ENCODE measurements at regions not wholly inside any gene's neighbourhood (a gene's known extent, or its start where the extent isn't known, plus 50 kb on each side); places are given as distances from the start of the nearest gene placed in this dataset.

DNA sequence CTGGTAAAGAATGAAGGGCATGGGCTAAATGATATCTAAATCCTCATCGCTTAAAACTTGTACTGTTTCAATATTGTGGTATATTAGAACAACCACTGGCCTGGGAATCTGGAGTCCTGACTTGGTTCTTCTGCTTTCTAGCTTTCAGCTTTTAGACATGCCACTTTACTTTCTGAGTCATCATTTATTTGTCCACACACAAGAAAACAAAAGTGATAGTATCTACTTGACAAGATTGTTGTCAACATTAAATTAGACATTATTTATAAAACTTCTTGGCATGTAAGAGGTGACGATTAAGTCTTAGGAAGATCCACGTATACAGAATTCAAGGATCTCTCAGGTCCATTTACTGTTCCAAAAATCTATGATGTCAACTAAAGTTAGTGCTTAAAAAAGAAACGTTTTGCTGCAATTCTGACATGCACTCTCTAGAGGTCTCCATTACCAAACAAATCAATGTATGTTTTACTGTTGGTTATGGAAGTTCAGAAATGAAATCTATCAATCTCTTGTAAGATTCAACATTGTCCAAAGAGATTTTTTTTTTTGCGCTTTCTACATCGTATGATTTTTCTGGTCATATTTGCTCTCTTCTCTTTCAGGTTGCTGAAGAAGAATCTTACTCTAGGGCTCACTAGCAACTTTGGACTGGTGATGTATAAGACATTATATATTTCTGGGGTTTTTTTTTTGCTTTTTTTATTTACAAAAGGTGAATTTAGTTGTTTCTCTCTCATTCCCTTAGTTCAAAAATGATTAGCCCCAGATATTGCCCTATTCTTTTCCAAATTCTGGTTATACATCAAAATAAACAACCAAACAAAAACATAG, 53.6 kb upstream of the DYNC1I1 start:
- peak; percentile 34 for DNase-seq (ENCODE audit: low read depth)

DNA sequence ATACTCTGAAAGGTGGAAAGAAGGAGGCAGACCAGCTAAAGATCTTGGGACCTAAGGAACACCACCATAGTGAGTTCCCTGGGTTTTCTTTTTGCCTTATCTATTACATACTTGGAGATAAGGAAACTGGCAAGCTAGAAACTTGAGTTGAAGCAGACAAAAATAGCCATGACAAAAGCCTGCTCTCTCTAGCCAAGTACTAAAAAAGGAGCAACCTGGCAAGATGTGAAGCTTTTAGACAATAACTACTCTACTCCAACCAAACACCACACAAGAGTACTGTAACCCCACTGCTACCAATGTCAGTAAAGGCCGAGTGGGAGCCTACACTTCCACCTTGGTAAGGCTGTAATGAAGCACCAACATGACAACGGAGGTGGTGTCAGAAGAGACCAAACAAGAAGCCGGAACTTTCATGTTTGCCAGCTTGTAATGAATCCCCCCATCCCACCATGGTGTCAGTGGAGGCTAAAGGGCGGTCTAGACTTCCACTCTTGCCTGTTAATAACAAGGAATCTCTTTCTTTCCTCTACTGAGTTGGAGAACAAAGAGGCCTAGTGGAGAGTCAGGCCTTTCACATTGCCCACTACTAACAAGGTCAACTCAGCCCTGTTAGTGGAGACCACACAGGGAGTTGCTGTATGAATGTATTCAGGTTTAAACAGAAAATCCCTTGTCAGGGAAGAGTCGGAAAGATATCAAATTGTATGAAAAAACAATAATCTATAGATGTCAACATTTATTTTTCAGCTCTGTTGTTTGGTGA, 55.8 kb upstream of the DYNC1I1 start:
- no peak for DNase-seq (ENCODE audit: low read depth)

DNA sequence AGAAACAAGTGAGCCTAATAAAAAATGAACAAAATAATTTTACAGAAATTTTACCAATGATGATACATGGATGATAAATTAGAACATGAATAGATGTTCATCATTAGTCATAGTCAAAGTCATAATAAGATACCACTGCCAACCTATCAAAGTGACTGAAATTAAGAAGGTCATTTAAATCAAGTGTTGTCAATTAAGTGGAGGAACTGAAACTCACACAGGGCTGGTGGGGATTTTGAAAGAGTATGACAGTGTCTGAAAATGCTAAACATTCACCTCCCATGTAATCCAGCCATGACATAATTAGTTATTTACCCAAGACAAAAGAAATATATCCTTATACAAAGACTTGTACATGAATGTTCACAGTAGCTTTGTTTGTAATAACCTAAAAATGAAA, 57.1 kb upstream of the DYNC1I1 start:
- no peak for DNase-seq (ENCODE audit: low read depth)

DNA sequence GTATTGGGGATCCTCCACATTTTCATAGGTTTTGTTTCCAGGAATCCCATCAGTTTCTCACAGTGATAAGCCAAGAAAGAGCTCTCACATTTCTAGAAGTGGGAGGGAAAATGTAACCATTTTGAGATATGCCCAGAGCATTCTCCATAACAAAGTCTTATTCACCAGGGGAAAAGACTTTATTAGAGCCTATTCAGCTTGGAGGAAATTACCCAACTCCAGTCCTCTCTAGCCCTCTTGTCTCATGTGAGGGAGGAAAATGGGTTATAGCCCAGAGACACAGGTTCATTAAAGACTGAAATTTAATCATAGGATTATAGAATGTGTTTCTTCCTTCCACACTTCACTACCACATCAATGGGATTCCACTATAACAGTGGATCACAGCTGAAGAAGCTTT, 61.6 kb upstream of the DYNC1I1 start:
- no peak for DNase-seq (ENCODE audit: low read depth)

DNA sequence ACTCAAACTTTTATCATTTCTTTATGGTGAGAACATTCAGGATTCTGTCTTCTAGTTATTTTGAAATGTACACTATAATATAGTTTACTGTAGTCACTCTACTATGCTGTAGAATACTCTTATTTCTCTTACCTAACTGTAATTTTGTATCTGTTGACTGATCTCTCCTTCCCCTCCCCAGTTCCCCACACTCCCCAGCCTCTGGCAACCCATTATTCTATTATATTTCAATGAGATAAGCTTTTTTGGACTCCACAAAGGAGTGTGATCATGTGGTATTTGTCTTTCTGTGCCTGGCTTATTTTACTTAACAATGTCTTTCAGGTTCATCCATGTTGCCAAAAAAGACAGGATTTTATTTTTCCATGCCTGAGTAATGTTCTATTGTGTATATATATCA, 71.4 kb upstream of the DYNC1I1 start:
- no peak for DNase-seq (ENCODE audit: low read depth)

DNA sequence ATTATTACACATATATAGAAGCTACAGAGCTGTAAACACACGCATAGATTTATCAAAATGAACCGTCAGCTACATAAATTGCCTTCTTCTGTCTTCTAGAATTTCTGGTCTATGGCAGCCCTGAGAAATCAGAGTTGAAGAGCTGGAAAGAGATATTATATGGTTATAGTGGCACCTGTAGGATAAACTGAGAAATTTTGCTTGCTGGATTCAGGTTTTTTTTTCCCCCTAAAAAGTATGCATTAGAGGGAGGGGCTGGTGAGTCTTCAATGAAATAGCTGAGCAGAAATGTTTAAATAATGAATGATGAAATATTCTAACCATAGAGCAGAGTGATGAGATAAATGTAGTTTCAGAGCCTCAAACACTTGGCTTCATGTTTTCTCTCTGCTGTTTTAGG, 78.0 kb upstream of the DYNC1I1 start:
- no peak for DNase-seq (ENCODE audit: low read depth)

DNA sequence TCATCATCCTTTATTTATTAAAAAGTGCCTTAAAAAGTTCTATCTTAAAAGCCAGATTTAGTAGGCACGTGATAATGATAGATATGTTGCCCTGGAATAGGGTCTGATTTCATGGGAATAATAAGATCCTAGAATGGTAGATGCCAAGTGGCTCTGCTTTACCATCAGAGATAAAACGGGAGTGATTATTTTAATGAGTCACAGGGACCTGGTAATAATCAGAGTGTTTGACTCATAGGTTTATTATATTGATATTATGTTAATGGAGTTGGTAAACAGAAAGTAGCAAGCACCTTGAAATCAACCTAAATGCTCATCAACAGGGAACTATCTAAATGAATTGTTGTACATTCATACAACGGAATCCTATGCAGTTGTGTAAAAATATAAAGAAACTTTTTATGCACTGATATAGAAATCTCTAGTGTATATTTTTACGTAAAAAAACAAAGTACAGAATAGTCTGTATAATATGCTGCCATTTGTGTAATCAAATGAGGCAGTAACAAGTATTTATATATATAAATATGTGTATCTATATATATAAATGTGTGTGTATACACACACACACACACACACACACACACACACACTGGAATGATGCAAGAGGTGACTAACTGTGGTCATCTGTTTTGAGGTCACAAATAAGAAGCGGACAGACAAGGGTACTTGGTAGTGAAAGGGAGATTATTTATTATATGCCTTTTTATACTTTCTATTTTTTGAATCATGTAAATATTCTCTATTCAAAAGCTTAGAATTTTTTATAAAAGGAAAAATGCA, 78.6 kb upstream of the DYNC1I1 start:
- DNase-seq (ENCODE audit: low read depth) = peak; percentile 22

DNA sequence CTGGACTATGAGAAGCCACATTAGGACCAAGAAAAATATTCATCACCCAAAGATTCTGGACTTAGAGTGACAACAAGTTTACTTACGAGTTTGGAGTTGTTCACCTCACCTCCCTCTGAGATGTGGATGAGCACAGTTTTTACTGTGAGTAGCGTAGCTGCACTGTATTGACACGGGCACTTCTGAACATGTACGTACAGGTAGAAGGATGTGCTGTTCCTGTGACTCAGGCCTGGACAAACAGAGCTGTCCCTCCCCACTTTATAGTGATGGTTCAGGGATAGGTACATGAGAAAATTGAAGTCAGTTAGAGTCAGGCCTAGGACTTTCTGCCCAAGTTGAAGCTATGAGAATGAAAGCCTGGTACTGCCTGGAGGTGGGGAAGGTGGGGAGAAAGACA, 80.9 kb upstream of the DYNC1I1 start:
- DNase-seq (ENCODE audit: low read depth) = no peak

DNA sequence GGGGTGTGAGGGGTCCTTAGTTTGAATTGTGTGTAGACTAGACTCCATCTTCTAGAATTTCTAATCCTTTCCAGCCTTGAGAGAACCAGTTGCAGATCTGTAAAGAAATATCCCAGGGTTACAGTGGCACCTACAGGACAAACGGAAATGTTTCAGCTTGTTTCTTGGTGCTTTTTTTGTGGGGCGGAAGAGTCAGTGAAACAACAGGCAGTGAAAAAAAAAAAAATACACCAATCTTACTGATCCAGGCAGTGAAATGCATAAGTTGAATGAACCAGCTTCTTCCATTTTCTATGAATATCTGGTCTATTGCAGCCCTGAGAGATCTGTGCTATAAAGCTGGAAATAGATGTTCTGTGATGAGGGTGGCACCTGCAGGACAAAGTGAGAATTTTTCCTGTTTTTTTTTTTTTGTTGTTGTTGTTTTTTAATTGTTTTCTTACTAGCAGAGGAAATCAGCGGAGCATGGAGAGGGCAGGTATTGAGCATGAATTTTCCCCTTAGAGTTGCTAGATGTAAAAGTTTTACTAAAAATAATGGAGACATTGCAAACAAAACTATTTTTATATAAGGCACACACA, 81.9 kb upstream of the DYNC1I1 start:
- DNase-seq (ENCODE audit: low read depth) = peak; percentile 61

DNA sequence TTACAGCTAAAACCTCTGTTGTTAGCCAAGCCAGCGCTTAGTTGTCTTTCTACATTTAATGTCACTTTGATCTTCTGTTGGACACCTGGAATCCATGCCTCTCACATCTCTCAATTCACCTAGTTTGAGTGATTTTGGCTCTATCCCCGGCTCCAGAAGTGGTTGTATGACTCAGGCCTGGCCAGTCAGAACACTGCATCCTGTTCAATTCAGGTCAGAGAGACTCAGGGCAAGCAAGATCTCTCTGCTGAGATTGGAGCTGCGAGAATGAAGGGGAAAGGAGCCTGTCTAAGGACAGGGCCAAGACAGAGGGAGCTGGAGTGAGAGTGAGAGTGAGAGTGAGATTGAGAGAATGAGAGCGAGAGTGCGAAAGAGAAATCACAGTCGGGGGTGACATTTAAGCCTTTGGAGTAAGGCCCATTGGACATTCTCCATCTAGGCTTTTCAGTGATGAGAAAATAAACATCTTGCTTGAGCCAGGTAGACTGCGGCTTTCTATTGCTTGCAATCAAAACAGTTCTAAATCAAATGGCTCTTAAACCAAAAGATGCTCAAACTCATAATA, 83.3 kb upstream of the DYNC1I1 start:
- DNase-seq (ENCODE audit: low read depth) = peak; percentile 8

DNA sequence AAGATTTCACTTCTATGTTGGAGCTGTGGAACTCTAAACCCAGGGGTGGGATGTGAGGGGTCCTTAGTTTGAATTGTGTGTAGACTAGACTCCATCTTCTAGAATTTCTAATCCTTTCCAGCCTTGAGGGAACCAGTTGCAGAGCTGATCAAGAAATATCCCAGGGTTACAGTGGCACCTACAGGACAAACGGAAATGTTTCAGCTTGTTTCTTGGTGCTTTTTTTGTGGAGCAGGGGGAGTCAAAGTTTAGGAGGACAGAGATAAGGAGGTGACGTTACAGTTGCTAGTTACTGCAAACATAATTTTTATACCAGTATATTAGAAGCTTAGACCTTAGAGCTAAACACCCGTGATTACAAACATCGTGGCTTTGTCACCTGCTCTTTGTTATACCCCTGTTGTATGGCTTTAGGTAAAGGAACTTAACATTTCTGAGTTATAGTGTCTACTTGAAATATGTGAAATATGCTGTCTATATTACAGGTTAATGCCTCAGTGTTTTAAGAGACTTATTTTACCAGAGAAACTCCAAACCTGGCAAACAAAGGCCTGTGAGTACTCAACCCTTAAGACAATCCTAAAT, 84.5 kb upstream of the DYNC1I1 start:
- peak; percentile 47 for DNase-seq (ENCODE audit: low read depth)

DNA sequence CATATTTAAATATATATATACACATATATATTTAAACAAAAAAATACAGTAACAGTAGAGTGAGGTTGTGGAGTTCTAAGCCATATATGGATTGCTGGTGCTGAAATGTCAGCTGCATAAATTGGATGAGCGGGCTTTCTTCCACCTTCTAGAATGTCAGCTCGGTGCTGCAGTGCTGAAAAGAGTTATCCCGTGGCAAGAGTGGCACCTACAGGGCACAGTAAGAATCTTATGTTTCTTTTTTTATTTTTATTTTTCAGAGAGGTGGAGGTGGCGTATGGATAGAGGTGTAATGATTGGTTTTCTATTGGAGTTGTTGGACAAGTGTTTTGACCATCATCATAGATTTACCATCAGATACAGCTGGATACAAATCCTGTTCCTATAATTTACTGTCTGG, 86.2 kb upstream of the DYNC1I1 start:
- DNase-seq (ENCODE audit: low read depth) = peak; percentile 69

DNA sequence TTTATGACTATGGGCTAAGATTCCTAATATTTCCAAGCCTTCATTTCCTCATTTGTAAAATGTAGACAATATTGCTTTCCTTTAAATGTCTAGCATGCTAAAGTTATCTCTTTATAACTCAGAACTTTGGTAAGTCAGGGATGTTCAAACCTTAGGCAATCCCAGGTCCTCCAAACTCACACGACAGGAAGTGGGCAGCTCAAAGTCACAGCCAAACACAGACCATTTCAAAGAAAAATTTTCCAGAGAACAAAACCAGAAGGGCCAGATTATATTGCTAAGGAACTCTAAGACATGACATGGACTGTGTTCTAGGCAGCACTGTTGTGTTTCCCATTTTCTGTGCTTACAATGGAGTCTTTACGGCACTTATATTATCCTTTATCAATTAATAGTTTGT, 87.8 kb upstream of the DYNC1I1 start:
- no peak for DNase-seq (ENCODE audit: low read depth)

DNA sequence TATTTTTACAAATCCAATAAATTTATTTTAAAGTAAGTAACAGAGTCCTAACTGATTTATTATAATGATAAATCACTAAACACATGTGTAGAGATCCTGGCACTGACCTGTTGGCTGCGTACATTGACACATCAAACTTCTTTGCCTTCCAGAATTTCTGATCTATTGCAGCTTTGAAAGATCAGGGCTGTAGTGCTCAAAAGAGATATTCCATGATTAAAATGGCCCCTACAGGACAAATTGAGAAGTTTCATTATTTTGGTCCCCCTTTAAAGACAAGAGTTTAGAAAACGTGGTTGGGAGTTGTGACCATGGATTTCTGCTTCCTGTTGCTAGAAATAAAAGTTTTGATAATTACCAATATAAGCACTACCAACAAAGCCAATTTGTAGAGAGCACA, 87.7 kb upstream of the PDK4 start:
- peak; percentile 23 for DNase-seq (ENCODE audit: low read depth)

DNA sequence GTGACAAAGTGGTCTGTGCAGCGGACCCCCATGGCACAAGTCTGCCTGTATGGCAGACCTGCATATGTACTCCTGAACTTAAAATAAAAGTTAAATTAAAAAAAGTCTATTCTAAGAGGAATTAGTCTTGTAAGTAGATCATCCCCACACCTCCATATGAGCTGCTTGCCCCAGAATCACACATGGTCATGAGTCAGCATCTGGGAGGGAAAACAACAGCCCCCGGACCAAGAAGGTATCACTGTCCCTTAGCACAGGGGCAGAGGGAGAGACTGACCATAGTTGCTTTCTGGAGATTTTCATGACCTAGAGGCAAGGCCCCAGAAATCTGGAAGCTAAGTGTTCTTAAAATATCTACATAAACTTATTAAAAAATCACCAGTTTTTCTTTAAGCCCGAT, 86.6 kb upstream of the PDK4 start:
- DNase-seq (ENCODE audit: low read depth) = no peak

DNA sequence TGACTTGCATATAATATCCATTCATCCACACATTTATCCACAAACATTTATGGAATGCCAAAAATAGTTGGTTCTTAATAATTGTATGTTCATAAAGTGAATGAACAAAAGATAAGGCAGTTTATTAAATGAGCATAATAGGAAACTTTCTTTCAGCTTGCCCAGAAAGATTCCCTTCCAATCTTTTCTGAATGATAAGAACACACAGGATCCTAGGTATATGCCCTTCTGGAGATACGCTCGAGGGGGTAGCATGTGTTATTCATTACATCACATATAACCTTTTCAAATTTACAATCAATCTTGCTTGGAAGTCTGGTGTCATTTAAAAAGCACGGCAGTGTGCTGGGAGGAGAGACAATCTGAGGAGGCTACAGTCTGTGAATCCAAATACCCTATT, 80.4 kb upstream of the PDK4 start:
- no peak for DNase-seq (ENCODE audit: low read depth)

DNA sequence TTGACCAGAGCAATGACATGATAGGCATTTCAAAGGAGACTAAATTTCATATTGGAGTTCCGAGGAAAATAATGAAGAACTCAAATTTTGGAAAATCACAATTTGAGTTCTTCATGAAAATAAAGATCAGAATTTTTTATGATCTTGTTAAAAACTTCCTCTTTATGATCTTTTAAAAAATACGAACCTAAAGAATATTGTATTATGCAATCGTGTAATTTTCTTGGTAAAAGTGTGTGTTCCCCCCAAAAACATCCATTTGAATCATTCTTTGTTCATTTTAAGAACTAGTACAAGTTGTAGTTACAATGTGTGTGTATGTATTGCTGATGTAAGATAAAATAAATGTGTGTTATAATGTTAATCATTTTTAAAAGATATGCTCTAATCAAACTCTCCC, 79.3 kb upstream of the PDK4 start:
- no peak for DNase-seq (ENCODE audit: low read depth)

DNA sequence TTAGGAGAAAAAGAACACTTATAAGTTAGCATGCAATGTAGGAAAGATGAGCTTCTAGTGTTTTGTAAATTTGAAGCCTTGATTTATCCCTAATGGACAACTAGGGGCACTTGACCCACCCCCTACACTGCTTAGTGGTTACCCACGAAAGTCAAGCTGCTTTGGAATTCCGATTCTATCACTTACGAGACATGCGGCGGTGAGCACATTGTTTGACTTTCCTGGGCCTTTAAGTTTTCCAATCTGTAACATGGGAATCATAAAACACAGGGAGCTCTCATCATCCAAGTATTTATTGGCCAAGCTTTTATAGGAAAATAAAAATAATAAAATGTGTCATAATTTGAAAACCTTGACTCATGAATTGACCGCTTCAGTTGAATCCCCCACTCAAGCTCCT, 78.7 kb upstream of the PDK4 start:
- DNase-seq (ENCODE audit: low read depth) = no peak

DNA sequence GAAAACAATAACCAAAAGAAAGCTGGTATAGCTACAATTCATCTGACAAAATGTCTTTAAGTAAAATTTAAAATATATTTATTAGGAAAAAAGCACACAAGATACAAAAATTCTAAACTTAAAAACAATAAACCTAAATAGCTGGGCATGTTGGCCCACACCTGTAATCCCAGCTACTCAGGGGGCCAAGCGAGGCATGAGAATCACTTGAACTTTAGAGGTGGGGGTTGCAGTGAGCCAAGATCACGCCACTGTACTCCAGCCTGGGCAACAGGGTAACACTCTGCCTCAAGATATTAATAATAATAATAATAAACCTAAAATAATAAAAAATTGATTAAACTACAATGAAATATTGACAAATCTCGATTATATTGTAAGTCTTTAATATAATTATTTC, 77.8 kb upstream of the PDK4 start:
- no peak for DNase-seq (ENCODE audit: low read depth)

DNA sequence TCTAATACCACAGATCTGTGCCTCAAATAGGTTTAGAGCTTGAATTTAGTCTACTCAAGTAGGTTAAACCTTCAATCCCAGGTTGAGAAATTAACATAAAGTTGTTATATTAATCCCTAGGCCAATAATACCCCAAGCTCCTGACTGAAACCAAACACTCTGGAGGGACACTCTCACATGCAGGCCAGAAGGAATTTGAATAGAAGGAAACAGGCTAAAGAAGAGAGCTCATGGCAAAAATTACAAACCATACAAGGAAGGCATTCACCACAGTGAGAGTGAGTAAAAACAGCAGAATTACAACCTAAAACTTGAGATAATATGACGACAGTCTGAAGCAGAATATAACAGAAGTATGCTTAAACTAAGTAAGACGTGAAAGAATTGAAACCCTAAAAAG, 76.1 kb upstream of the PDK4 start:
- DNase-seq (ENCODE audit: low read depth) = no peak

DNA sequence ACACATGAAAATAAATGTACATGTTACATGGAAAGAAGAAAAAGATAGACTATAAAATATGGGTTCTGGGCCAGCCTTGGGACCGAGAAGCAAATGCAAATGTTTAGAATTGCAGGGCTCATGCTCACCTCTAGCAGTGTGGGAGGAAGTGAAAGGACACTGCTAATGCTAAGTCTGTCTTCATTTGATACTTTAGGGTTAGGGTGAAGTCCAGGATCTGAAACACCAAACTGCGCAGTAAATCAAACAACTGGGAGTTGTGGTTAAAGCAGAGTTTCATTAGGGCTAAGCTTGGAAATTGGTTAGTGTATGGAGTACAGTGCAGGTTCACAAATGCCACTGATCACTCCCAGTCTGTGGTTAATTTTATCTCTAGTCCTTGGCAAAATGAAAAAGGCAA, 73.2 kb upstream of the PDK4 start:
- no peak for DNase-seq (ENCODE audit: low read depth)
